ENCODE measurements at regions not wholly inside any gene's neighbourhood (a gene's known extent, or its start where the extent isn't known, plus 50 kb on each side); places are given as distances from the start of the nearest gene placed in this dataset.

- DNase-seq (ENCODE audit: low read depth) (no peak), FAIRE-seq (no peak)
- Mint-ChIP-seq H3K4me3 (ENCODE audit: unreplicated experiment) (no peak overlapping the region), H3K36me3 (ENCODE audit: low read depth, unreplicated experiment) (no peaks in the 10 kb centered on the region), H3K9me3 (ENCODE audit: unreplicated experiment) (no peaks in the 10 kb centered on the region), H3K4me1 (ENCODE audit: low read depth, unreplicated experiment) (no peaks in the 10 kb centered on the region), H3K27ac (ENCODE audit: unreplicated experiment) (no peak overlapping the region), H3K27me3 (ENCODE audit: low read depth, unreplicated experiment) (peaks cover 1% of the 10 kb centered on the region)
- Histone ChIP-seq H3K36me3 (ENCODE audit: insufficient read depth, low read length) (no peaks in the 10 kb centered on the region), H3K9ac (ENCODE audit: low read length) (no peak overlapping the region), H3K79me2 (ENCODE audit: insufficient read depth, low read length) (no peaks in the 10 kb centered on the region), H4K20me1 (ENCODE audit: insufficient read depth, low read length) (no peaks in the 10 kb centered on the region), H3K27me3 (ENCODE audit: insufficient read depth, low read length) (no peaks in the 10 kb centered on the region), H3K27ac (ENCODE audit: low read depth, low read length) (no peak overlapping the region), H3K4me2 (ENCODE audit: low read length) (no peak overlapping the region), H3K9me3 (ENCODE audit: insufficient read depth, low read depth, low read length) (no peaks in the 10 kb centered on the region), H2AFZ (ENCODE audit: low read depth, low read length) (no peak overlapping the region), H3K4me1 (ENCODE audit: insufficient read depth, low read length) (no peaks in the 10 kb centered on the region), H3K4me3 (ENCODE audit: insufficient read depth, low read depth, low read length) (no peak overlapping the region)
- TF ChIP-seq CTCF (IDR thresholded peaks at IDR 0.05; ENCODE audit: insufficient read depth, low read depth, low read length) (no peak), EZH2 (IDR thresholded peaks at IDR 0.05; ENCODE audit: insufficient read depth, low read length) (no peak)
Observed at GRCh38 chr17:52732841-52733240, 574.3 kb upstream of the CA10 start.

- FAIRE-seq: no peak
- H3K4me1 ChIP-seq (ENCODE audit: insufficient read depth, low read length): no peaks in the 10 kb centered on the region
- H3K4me1 Mint-ChIP-seq (ENCODE audit: low read depth, unreplicated experiment): no peaks in the 10 kb centered on the region
- no peaks in the 10 kb centered on the region for H3K9me3 Mint-ChIP-seq (ENCODE audit: unreplicated experiment)
- H4K20me1 ChIP-seq (ENCODE audit: insufficient read depth, low read length): no peaks in the 10 kb centered on the region
- H2AFZ ChIP-seq (ENCODE audit: low read depth, low read length): no peak overlapping the region
- no peak for DNase-seq (ENCODE audit: low read depth)
- H3K4me2 ChIP-seq (ENCODE audit: low read length): no peak overlapping the region
- H3K9me3 ChIP-seq (ENCODE audit: insufficient read depth, low read depth, low read length): no peaks in the 10 kb centered on the region
- no peaks in the 10 kb centered on the region for H3K79me2 ChIP-seq (ENCODE audit: insufficient read depth, low read length)
- no peak for TF ChIP-seq CTCF (IDR thresholded peaks at IDR 0.05; ENCODE audit: insufficient read depth, low read depth, low read length)
- no peak for TF ChIP-seq EZH2 (IDR thresholded peaks at IDR 0.05; ENCODE audit: insufficient read depth, low read length)
- H3K36me3 ChIP-seq (ENCODE audit: insufficient read depth, low read length): no peaks in the 10 kb centered on the region
- H3K27me3 Mint-ChIP-seq (ENCODE audit: low read depth, unreplicated experiment): no peaks in the 10 kb centered on the region
- H3K27ac Mint-ChIP-seq (ENCODE audit: unreplicated experiment): no peak overlapping the region
- no peak overlapping the region for H3K4me3 Mint-ChIP-seq (ENCODE audit: unreplicated experiment)
- H3K9ac ChIP-seq (ENCODE audit: low read length): no peak overlapping the region
- H3K36me3 Mint-ChIP-seq (ENCODE audit: low read depth, unreplicated experiment): no peaks in the 10 kb centered on the region
- H3K4me3 ChIP-seq (ENCODE audit: insufficient read depth, low read depth, low read length): no peak overlapping the region
- H3K27me3 ChIP-seq (ENCODE audit: insufficient read depth, low read length): no peaks in the 10 kb centered on the region
- no peak overlapping the region for H3K27ac ChIP-seq (ENCODE audit: low read depth, low read length)
Observed at GRCh38 chr17:52724578-52724977, 566.1 kb upstream of the CA10 start.

- H4K20me1 ChIP-seq (ENCODE audit: insufficient read depth, low read length): no peaks in the 10 kb centered on the region
- no peak overlapping the region for H3K9ac ChIP-seq (ENCODE audit: low read length)
- no peaks in the 10 kb centered on the region for H3K4me1 Mint-ChIP-seq (ENCODE audit: low read depth, unreplicated experiment)
- no peak overlapping the region for H3K27ac Mint-ChIP-seq (ENCODE audit: unreplicated experiment)
- DNase-seq (ENCODE audit: low read depth): no peak
- no peak overlapping the region for H2AFZ ChIP-seq (ENCODE audit: low read depth, low read length)
- H3K4me1 ChIP-seq (ENCODE audit: insufficient read depth, low read length): no peaks in the 10 kb centered on the region
- no peaks in the 10 kb centered on the region for H3K79me2 ChIP-seq (ENCODE audit: insufficient read depth, low read length)
- H3K27ac ChIP-seq (ENCODE audit: low read depth, low read length): no peak overlapping the region
- no peaks in the 10 kb centered on the region for H3K9me3 ChIP-seq (ENCODE audit: insufficient read depth, low read depth, low read length)
- H3K27me3 Mint-ChIP-seq (ENCODE audit: low read depth, unreplicated experiment): no peaks in the 10 kb centered on the region
- H3K4me3 ChIP-seq (ENCODE audit: insufficient read depth, low read depth, low read length): no peak overlapping the region
- H3K4me2 ChIP-seq (ENCODE audit: low read length): no peak overlapping the region
- no peaks in the 10 kb centered on the region for H3K36me3 Mint-ChIP-seq (ENCODE audit: low read depth, unreplicated experiment)
- TF ChIP-seq EZH2 (IDR thresholded peaks at IDR 0.05; ENCODE audit: insufficient read depth, low read length): no peak
- TF ChIP-seq CTCF (IDR thresholded peaks at IDR 0.05; ENCODE audit: insufficient read depth, low read depth, low read length): no peak
- H3K4me3 Mint-ChIP-seq (ENCODE audit: unreplicated experiment): no peak overlapping the region
- no peaks in the 10 kb centered on the region for H3K36me3 ChIP-seq (ENCODE audit: insufficient read depth, low read length)
- H3K27me3 ChIP-seq (ENCODE audit: insufficient read depth, low read length): no peaks in the 10 kb centered on the region
- no peaks in the 10 kb centered on the region for H3K9me3 Mint-ChIP-seq (ENCODE audit: unreplicated experiment)
- FAIRE-seq: no peak
Observed at GRCh38 chr17:52721910-52722309, 563.4 kb upstream of the CA10 start.

Measured in astrocyte (in vitro differentiated cells and primary cell).